ENCODE measurements at regions not wholly inside any gene's neighbourhood (a gene's known extent, or its start where the extent isn't known, plus 50 kb on each side); places are given as distances from the start of the nearest gene placed in this dataset.
"Not testable (repeated sequence)": the region's sequence is repeated elsewhere in the genome, so short reads cannot be mapped to it uniquely, and the experiment has no call there.

DNA sequence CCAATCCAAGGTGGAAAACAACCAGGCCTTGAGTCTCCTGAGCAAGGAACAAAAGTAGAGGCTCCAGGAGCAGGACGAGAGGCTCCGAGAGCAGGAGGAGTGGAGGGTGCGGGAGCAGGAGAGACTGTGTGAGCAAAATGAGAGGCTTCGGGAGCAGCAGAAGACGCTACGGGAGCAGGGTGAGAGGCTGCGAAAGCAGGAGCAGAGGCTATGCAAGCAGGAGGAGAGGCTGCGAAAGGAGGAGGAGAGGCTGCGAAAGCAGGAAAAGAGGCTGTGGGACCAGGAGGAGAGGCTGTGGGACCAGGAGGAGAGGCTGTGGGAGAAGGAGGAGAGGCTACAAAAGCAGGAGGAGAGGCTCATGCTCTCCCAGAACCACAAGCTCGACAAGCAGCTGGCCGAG is 60.3 kb upstream of the UBE2Q2 start:
- intact Hi-C loops (cut with DNase I), result no loop called here
- H3K27me3 ChIP-seq, result no peaks in the 10 kb centered on the region
- no peaks in the 10 kb centered on the region for H3K4me1 ChIP-seq
- no peak overlapping the region for H3K27ac ChIP-seq
- H3K4me3 ChIP-seq, result no peak overlapping the region
- DNase-seq (ENCODE audit: low spot score in 2 of 2), result peak in 1 of 2 donors; percentile 35
- no peaks in the 10 kb centered on the region for H3K36me3 ChIP-seq
- H3K9me3 ChIP-seq, result no peaks in the 10 kb centered on the region
- no peak for TF ChIP-seq CTCF (IDR thresholded peaks at IDR 0.05)

DNA sequence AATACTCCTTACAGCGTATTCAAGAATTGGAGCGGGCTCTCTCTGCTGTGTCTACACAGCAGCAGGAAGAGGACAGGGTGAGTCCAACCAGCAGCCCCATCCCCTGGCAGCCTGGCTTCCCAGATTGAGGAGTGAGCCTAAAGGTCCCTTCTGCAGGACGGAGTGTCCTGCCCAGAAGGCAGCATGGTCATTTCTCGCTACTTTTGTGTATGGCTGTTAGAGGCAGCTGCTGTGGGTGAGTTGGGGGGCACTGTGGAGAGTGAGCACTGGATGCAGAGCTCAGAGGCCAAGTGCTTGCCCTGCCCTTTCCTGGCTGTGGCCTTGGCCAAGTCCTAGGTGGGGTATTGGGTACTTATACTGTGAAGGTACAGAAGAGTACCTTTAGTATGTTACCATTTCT is 62.3 kb upstream of the UBE2Q2 start:
- H3K27ac ChIP-seq; H3K27me3 ChIP-seq; H3K4me1 ChIP-seq; H3K9me3 ChIP-seq; H3K36me3 ChIP-seq; DNase-seq (ENCODE audit: low spot score in 2 of 2); intact Hi-C loops (cut with DNase I); H3K4me3 ChIP-seq: not testable (repeated sequence)

- no peaks in the 10 kb centered on the region for H3K9me3 ChIP-seq
- H3K27ac ChIP-seq, result no peak overlapping the region
- no peak for TF ChIP-seq CTCF (IDR thresholded peaks at IDR 0.05)
- no peaks in the 10 kb centered on the region for H3K36me3 ChIP-seq
- no peak for DNase-seq (ENCODE audit: low spot score in 2 of 2)
- H3K4me1 ChIP-seq, result peaks cover 0 to 3% of the 10 kb centered on the region in 2 donors
- H3K4me3 ChIP-seq, result no peak overlapping the region
- intact Hi-C loops (cut with DNase I), result no loop called here
- H3K27me3 ChIP-seq, result no peaks in the 10 kb centered on the region
These were observed 63.7 kb upstream of the UBE2Q2 start for GRCh38 chr15:75779504-75779903.

DNA sequence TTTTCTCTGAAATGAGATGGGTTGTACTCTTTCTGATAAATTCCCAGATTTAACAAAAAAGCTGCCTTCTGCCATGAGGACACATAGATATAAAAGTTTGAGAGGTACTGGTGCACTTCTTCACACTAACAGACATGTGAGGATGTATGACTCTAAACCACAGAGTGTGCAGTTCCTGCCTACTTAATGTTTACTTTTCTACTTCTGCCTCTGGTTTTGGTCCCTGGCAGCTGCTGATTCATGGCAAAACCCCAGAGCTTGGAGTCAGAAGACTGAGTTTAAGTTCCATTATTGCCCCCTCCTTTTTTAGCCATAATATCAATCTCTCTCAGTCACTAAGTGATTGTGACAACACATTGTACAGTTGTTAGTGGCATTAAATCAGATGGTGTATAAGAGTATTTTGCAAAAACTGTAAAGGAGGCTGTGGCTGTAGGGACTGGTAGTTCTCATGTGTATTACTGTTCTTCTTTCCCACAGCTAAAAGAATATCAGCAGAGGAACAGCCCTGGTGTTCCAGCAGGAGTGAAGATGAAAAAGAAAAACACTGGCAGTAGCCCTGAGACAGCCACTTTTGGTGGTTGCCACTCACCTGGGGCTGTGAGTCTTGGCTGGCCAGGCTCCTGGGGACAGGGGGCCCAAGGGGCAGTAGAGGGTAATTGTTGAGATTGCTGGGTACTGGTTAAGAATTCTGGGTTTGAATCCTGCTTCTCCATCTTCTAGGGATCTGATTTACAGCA is 64.4 kb upstream of the CSPG4 start:
- H3K27ac ChIP-seq; H3K9me3 ChIP-seq; intact Hi-C loops (cut with DNase I); H3K27me3 ChIP-seq; H3K4me3 ChIP-seq; H3K36me3 ChIP-seq; H3K4me1 ChIP-seq: not testable (repeated sequence)
- DNase-seq (ENCODE audit: low spot score in 2 of 2), result peak in 1 of 2 donors; percentile 16

DNA sequence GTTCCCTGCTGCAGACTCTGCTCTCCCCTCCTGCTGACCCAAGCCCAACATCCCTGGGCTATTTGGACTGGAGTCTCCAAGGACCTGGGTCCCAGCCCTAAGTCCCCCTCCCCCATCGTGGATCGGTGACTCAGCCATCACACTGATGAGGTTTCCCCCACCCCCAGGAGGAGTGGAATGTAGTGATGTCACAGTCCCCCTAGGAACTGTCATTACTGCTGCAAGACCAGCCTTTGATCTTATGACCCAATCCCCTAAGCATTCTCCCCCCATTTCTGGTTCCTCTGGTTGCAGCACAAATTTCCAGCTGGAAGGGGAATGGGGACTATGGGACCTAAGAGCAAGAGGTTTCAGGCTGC is 63.4 kb upstream of the CSPG4 start:
- no peak for DNase-seq (ENCODE audit: low spot score in 2 of 2)
- no peaks in the 10 kb centered on the region for H3K27me3 ChIP-seq
- H3K9me3 ChIP-seq, result no peaks in the 10 kb centered on the region
- H3K4me3 ChIP-seq, result no peak overlapping the region
- no peak for TF ChIP-seq CTCF (IDR thresholded peaks at IDR 0.05)
- peaks cover 0 to 3% of the 10 kb centered on the region in 2 donors for H3K4me1 ChIP-seq
- H3K27ac ChIP-seq, result no peak overlapping the region
- intact Hi-C loops (cut with DNase I), result no loop called here
- no peaks in the 10 kb centered on the region for H3K36me3 ChIP-seq

GRCh38 chr15:75775296-75776064 is 62.8 kb upstream of the CSPG4 start:
- no peaks in the 10 kb centered on the region for H3K27me3 ChIP-seq
- intact Hi-C loops (cut with DNase I), result no loop called here

GRCh38 chr15:75773974-75774373 is 61.3 kb upstream of the CSPG4 start:
- H3K4me3 ChIP-seq; H3K9me3 ChIP-seq; H3K27ac ChIP-seq; H3K4me1 ChIP-seq; H3K27me3 ChIP-seq; H3K36me3 ChIP-seq; intact Hi-C loops (cut with DNase I): not testable (repeated sequence)
- peak in 1 of 2 donors; percentile 19 for DNase-seq (ENCODE audit: low spot score in 2 of 2)

More at GRCh38 chr15:75775296-75776064, 62.8 kb upstream of the CSPG4 start:
- TF ChIP-seq CTCF (IDR thresholded peaks at IDR 0.05), result no peak
- peaks cover 0 to 3% of the 10 kb centered on the region in 2 donors for H3K4me1 ChIP-seq
- peak in 1 of 2 donors; percentile 39 for DNase-seq (ENCODE audit: low spot score in 2 of 2)
- H3K36me3 ChIP-seq, result no peaks in the 10 kb centered on the region
- H3K27ac ChIP-seq, result no peak overlapping the region
- H3K9me3 ChIP-seq, result no peaks in the 10 kb centered on the region
- no peak overlapping the region for H3K4me3 ChIP-seq

GRCh38 chr15:75771054-75771453 is 58.4 kb upstream of the CSPG4 start:
- H3K36me3 ChIP-seq; H3K4me3 ChIP-seq; H3K27ac ChIP-seq; H3K9me3 ChIP-seq; H3K4me1 ChIP-seq; intact Hi-C loops (cut with DNase I); H3K27me3 ChIP-seq: not testable (repeated sequence)
- DNase-seq (ENCODE audit: low spot score in 2 of 2), result peak in 1 of 2 donors; percentile 33
